DND-41 (cell line): ENCODE measurements at regions not wholly inside any gene's neighbourhood (a gene's known extent, or its start where the extent isn't known, plus 50 kb on each side); places are given as distances from the start of the nearest gene placed in this dataset.

Source experiments
- CTCF ChIP-seq: IDR thresholded peaks from 2 replicates; pipeline ENCODE4 v1.5.1; 2012; ENCODE audit warnings: borderline replicate concordance, low read length, moderate library complexity, mild to moderate bottlenecking; ENCODE audit not compliant: poor library complexity, severe bottlenecking; ENCODE audit errors: extremely low read depth
- EZH2 ChIP-seq: IDR thresholded peaks from 3 replicates; pipeline ENCODE4 v1.6.1; 2012; ENCODE audit warnings: borderline replicate concordance, low read depth, mild to moderate bottlenecking, moderate library complexity, low read length, inconsistent platforms; ENCODE audit not compliant: severe bottlenecking

GRCh38 chr2:224142397-224143312 lies 103.6 kb upstream of the SERPINE2 start:
- TF ChIP-seq CTCF (no peak), EZH2 (no peak)
